ENCODE measurements at regions not wholly inside any gene's neighbourhood (a gene's known extent, or its start where the extent isn't known, plus 50 kb on each side); places are given as distances from the start of the nearest gene placed in this dataset.

- Histone ChIP-seq H3K4me3 (no peak overlapping the region), H3K4me1 (no peaks in the 10 kb centered on the region), H3K9me3 (no peaks in the 10 kb centered on the region), H3K27ac (no peak overlapping the region), H3K27me3 (no peaks in the 10 kb centered on the region), H3K36me3 (no peaks in the 10 kb centered on the region)
- no peak for ATAC-seq
- 63 to 72% methylated on average over 4 to 5 of the region's 5 CpGs for WGBS, 2 donors (ENCODE audit: low coverage in 1 of 2)
- TF ChIP-seq, protein P1, sequence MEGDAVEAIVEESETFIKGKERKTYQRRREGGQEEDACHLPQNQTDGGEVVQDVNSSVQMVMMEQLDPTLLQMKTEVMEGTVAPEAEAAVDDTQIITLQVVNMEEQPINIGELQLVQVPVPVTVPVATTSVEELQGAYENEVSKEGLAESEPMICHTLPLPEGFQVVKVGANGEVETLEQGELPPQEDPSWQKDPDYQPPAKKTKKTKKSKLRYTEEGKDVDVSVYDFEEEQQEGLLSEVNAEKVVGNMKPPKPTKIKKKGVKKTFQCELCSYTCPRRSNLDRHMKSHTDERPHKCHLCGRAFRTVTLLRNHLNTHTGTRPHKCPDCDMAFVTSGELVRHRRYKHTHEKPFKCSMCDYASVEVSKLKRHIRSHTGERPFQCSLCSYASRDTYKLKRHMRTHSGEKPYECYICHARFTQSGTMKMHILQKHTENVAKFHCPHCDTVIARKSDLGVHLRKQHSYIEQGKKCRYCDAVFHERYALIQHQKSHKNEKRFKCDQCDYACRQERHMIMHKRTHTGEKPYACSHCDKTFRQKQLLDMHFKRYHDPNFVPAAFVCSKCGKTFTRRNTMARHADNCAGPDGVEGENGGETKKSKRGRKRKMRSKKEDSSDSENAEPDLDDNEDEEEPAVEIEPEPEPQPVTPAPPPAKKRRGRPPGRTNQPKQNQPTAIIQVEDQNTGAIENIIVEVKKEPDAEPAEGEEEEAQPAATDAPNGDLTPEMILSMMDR (IDR thresholded peaks at IDR 0.05): no peak
These were observed 120.0 kb downstream of the S1PR1 start for GRCh38 chr1:101356604-101357443.

- TF ChIP-seq, protein P1 (IDR thresholded peaks at IDR 0.05): peak; percentile 64 to 78 (median 74)
- TF ChIP-seq POLR2AphosphoS5 (IDR thresholded peaks at IDR 0.05) (no peak), EP300 (IDR thresholded peaks at IDR 0.05) (no peak), POLR2A (IDR thresholded peaks at IDR 0.05) (no peak)
- peak; percentile 71 for ATAC-seq
- Histone ChIP-seq H3K27ac (no peak overlapping the region), H3K9me3 (no peaks in the 10 kb centered on the region), H3K36me3 (no peaks in the 10 kb centered on the region), H3K4me1 (no peaks in the 10 kb centered on the region), H3K4me3 (no peak overlapping the region), H3K27me3 (no peaks in the 10 kb centered on the region)
- WGBS, 2 donors (ENCODE audit: low coverage in 1 of 2): 60 to 77% methylated on average over 2 to 4 of the region's 4 CpGs
These were observed 120.7 kb downstream of the S1PR1 start for GRCh38 chr1:101357444-101357986.

- no peaks in the 10 kb centered on the region for H3K9me3 ChIP-seq
- H3K4me3 ChIP-seq: no peak overlapping the region
- H3K36me3 ChIP-seq: no peaks in the 10 kb centered on the region
- no peak for ATAC-seq
- H3K4me1 ChIP-seq: peaks cover 0 to 7% (median 0%) of the 10 kb centered on the region in 3 donors
- TF ChIP-seq EP300 (IDR thresholded peaks at IDR 0.05) (no peak), POLR2AphosphoS5 (IDR thresholded peaks at IDR 0.05) (no peak)
- H3K27me3 ChIP-seq: no peaks in the 10 kb centered on the region
- WGBS, 2 donors (ENCODE audit: low coverage in 1 of 2): 100% methylated on average over 1 of the region's 3 CpGs; no CpG with 5 or more reads in 1 of the 2 donors
- H3K27ac ChIP-seq: no peak overlapping the region
These were observed 123.7 kb downstream of the S1PR1 start for GRCh38 chr1:101360506-101360905.

DNA sequence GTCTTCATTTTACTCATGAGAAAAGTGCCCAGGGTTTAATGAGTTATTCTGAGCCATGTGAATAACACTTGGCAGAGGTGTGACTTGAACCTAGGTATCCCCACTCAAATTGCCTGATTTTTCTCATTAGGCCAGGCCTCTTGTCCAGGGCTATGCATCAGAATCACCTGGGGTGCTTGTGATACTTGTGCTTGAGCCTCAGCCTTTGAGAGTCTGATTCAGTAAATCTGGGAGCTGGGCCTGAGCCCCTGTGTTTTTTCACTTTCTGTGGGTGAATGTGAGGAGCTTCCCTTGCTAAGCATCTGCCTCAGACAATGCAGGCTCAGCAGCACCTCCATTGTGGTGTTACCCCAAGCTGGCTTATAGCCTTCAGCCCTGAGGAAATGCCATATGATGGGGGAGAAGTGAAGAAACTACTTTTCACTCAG lies 127.1 kb downstream of the S1PR1 start:
- Histone ChIP-seq H3K36me3 (no peaks in the 10 kb centered on the region), H3K27ac (no peak overlapping the region), H3K4me1 (peaks cover 3 to 26% (median 6%) of the 10 kb centered on the region in 3 donors), H3K27me3 (no peaks in the 10 kb centered on the region), H3K9me3 (no peaks in the 10 kb centered on the region), H3K4me3 (no peak overlapping the region)
- no peak for ATAC-seq
- TF ChIP-seq EP300 (IDR thresholded peaks at IDR 0.05) (no peak), POLR2AphosphoS5 (IDR thresholded peaks at IDR 0.05) (no peak), POLR2A (IDR thresholded peaks at IDR 0.05) (no peak)
- TF ChIP-seq, protein P1 (IDR thresholded peaks at IDR 0.05): no peak

DNA sequence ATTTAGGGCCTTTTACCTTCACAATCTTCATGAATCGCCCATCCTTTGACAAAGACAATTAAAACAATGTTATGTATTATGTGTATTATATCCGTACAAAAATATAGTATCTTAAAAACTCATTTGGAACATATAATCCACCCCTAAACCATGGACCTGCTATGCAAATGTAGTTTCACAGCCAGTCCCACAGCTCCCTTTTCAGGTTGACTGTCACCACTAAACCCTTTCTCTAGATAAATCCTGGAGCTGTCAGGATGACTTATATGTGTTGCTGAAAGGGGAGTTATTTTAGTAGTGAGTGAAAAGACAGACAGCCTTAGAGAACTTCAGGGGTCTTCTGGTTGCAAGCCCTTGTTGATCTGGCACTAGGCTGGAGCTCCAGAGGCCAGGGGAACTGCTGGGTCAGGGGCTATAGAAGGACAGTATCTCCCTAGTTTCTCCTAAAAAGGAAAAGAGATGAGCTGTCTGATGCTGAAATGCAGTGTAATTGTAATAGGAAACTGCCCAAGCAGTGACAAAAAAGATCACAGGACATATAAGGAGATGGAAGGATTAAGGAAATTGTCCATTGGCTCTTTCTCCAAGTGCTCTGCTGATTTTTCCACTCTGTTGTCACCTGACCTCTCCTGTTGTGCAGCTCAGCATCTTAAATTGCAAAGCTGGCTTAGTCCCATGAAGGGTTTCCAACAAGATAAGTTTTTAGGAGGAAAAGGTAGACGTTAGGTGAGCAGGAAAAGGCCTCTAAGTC lies 127.7 kb downstream of the S1PR1 start:
- Histone ChIP-seq H3K9me3 (no peaks in the 10 kb centered on the region), H3K27me3 (no peaks in the 10 kb centered on the region), H3K36me3 (no peaks in the 10 kb centered on the region), H3K4me1 (peaks cover 3 to 26% (median 6%) of the 10 kb centered on the region in 3 donors), H3K27ac (no peak overlapping the region), H3K4me3 (no peak overlapping the region)
- no peak for ATAC-seq
- TF ChIP-seq EP300 (IDR thresholded peaks at IDR 0.05) (no peak), POLR2AphosphoS5 (IDR thresholded peaks at IDR 0.05) (no peak), POLR2A (IDR thresholded peaks at IDR 0.05) (no peak)
- TF ChIP-seq, protein P1 (IDR thresholded peaks at IDR 0.05): no peak
- WGBS, 2 donors (ENCODE audit: low coverage in 1 of 2): 81 to 92% methylated on average over 2 to 3 of the region's 3 CpGs

All from gastroesophageal sphincter (tissue), 4 donors.